Astrocyte (in vitro differentiated cells and primary cell): ENCODE measurements at regions not wholly inside any gene's neighbourhood (a gene's known extent, or its start where the extent isn't known, plus 50 kb on each side); places are given as distances from the start of the nearest gene placed in this dataset.

Experiments used
- DNase-seq: peaks from one replicate; pipeline ENCODE4 v3.0.0-alpha.2; 2010; ENCODE audit warnings: low read depth
- FAIRE-seq: peaks from 2 replicates; lab custom pipeline; 2011; peaks lifted over from hg19 to GRCh38; lab: Jason Lieb, UNC
- H2AFZ ChIP-seq: 2 replicates; pipeline ENCODE4 v1.6.0; 2012; ENCODE audit warnings: low read depth, low read length, inconsistent platforms
- H3K27ac ChIP-seq: 2 replicates; pipeline ENCODE4 v1.5.1; 2011; ENCODE audit warnings: low read depth, low read length, inconsistent platforms
- H3K27me3 ChIP-seq: 2 replicates; pipeline ENCODE4 v1.6.0; 2011; ENCODE audit warnings: low read length, inconsistent platforms; ENCODE audit not compliant: insufficient read depth
- H3K36me3 ChIP-seq: 2 replicates; pipeline ENCODE4 v1.5.1; 2011; ENCODE audit warnings: low read length, inconsistent platforms; ENCODE audit not compliant: insufficient read depth
- H3K4me1 ChIP-seq: 2 replicates; pipeline ENCODE4 v1.5.1; 2011; ENCODE audit warnings: low read length, inconsistent platforms; ENCODE audit not compliant: insufficient read depth
- H3K4me2 ChIP-seq: 2 replicates; pipeline ENCODE4 v1.6.0; 2012; ENCODE audit warnings: low read length, inconsistent platforms
- H3K4me3 ChIP-seq: 2 replicates; pipeline ENCODE4 v1.5.1; 2011; ENCODE audit warnings: low read depth, mild to moderate bottlenecking, low read length, inconsistent platforms; ENCODE audit not compliant: insufficient read depth
- H3K79me2 ChIP-seq: 2 replicates; pipeline ENCODE4 v1.6.0; 2012; ENCODE audit warnings: mild to moderate bottlenecking, low read length, inconsistent platforms; ENCODE audit not compliant: insufficient read depth
- H3K9ac ChIP-seq: 2 replicates; pipeline ENCODE4 v1.6.0; 2012; ENCODE audit warnings: mild to moderate bottlenecking, low read length, inconsistent platforms
- H3K9me3 ChIP-seq: 2 replicates; pipeline ENCODE4 v1.5.1; 2012; ENCODE audit warnings: low read depth, mild to moderate bottlenecking, low read length, inconsistent platforms; ENCODE audit not compliant: insufficient read depth
- H4K20me1 ChIP-seq: 2 replicates; pipeline ENCODE4 v1.6.0; 2012; ENCODE audit warnings: low read length, inconsistent platforms; ENCODE audit not compliant: insufficient read depth
- H3K27ac Mint-ChIP-seq: one replicate; pipeline ENCODE4 v1.8.0; 2021; ENCODE audit warnings: mild to moderate bottlenecking, mixed read lengths; ENCODE audit not compliant: unreplicated experiment
- H3K27me3 Mint-ChIP-seq: one replicate; pipeline ENCODE4 v1.8.0; 2021; ENCODE audit warnings: low read depth, mixed read lengths; ENCODE audit not compliant: unreplicated experiment
- H3K36me3 Mint-ChIP-seq: one replicate; pipeline ENCODE4 v1.8.0; 2021; ENCODE audit warnings: low read depth, mixed read lengths; ENCODE audit not compliant: unreplicated experiment
- H3K4me1 Mint-ChIP-seq: one replicate; pipeline ENCODE4 v1.8.0; 2021; ENCODE audit warnings: low read depth, mixed read lengths; ENCODE audit not compliant: unreplicated experiment
- H3K4me3 Mint-ChIP-seq: one replicate; pipeline ENCODE4 v1.8.0; 2021; ENCODE audit warnings: mild to moderate bottlenecking, moderate library complexity, mixed read lengths; ENCODE audit not compliant: unreplicated experiment
- H3K9me3 Mint-ChIP-seq: one replicate; pipeline ENCODE4 v1.8.0; 2021; ENCODE audit warnings: mild to moderate bottlenecking, mixed read lengths; ENCODE audit not compliant: unreplicated experiment
- CTCF ChIP-seq: IDR thresholded peaks from 2 replicates; pipeline ENCODE4 v1.5.1; 2011; ENCODE audit warnings: low read depth, mild to moderate bottlenecking, inconsistent platforms, low read length, moderate library complexity; ENCODE audit not compliant: insufficient read depth
- EZH2 ChIP-seq: IDR thresholded peaks from 2 replicates; pipeline ENCODE4 v1.6.1; 2012; ENCODE audit warnings: mild to moderate bottlenecking, low read length, inconsistent platforms; ENCODE audit not compliant: insufficient read depth

- Histone ChIP-seq H3K27me3 (no peaks in the 10 kb centered on the region), H3K4me3 (no peak overlapping the region), H3K27ac (no peak overlapping the region), H3K4me1 (peaks cover 3% of the 10 kb centered on the region), H3K9ac (no peak overlapping the region), H2AFZ (no peak overlapping the region), H4K20me1 (no peaks in the 10 kb centered on the region), H3K9me3 (no peaks in the 10 kb centered on the region), H3K4me2 (no peak overlapping the region), H3K79me2 (no peaks in the 10 kb centered on the region), H3K36me3 (no peaks in the 10 kb centered on the region)
- Mint-ChIP-seq H3K9me3 (peaks cover 3% of the 10 kb centered on the region), H3K27me3 (no peaks in the 10 kb centered on the region), H3K4me1 (peaks cover 9% of the 10 kb centered on the region), H3K4me3 (no peak overlapping the region), H3K27ac (no peak overlapping the region), H3K36me3 (no peaks in the 10 kb centered on the region)
- FAIRE-seq (no peak), DNase-seq (no peak)
- TF ChIP-seq CTCF: no peak
- TF ChIP-seq EZH2: no peak
These were observed 134.8 kb downstream of the DSEL start for GRCh38 chr18:67381608-67382150.

GRCh38 chr18:67380867-67381266, 135.7 kb downstream of the DSEL start:
- TF ChIP-seq CTCF: no peak
- TF ChIP-seq EZH2: no peak
- H2AFZ ChIP-seq: no peak overlapping the region
- no peak overlapping the region for H3K9ac ChIP-seq
- H3K27ac Mint-ChIP-seq: no peak overlapping the region
- no peak overlapping the region for H3K27ac ChIP-seq
- no peaks in the 10 kb centered on the region for H3K36me3 Mint-ChIP-seq
- H3K9me3 ChIP-seq: no peaks in the 10 kb centered on the region
- no peaks in the 10 kb centered on the region for H3K27me3 Mint-ChIP-seq
- H3K4me1 ChIP-seq: peaks cover 1% of the 10 kb centered on the region
- no peak overlapping the region for H3K4me3 ChIP-seq
- no peak overlapping the region for H3K4me3 Mint-ChIP-seq
- H3K9me3 Mint-ChIP-seq: peaks cover 3% of the 10 kb centered on the region
- peaks cover 4% of the 10 kb centered on the region for H3K4me1 Mint-ChIP-seq
- no peak for FAIRE-seq
- no peak for DNase-seq
- H3K36me3 ChIP-seq: no peaks in the 10 kb centered on the region
- H3K4me2 ChIP-seq: no peak overlapping the region
- no peaks in the 10 kb centered on the region for H4K20me1 ChIP-seq
- H3K79me2 ChIP-seq: no peaks in the 10 kb centered on the region
- H3K27me3 ChIP-seq: no peaks in the 10 kb centered on the region

GRCh38 chr18:67379981-67380380, 136.5 kb downstream of the DSEL start:
- Mint-ChIP-seq H3K9me3 (peaks cover 3% of the 10 kb centered on the region), H3K4me1 (no peaks in the 10 kb centered on the region), H3K27ac (no peak overlapping the region), H3K4me3 (no peak overlapping the region), H3K36me3 (no peaks in the 10 kb centered on the region), H3K27me3 (no peaks in the 10 kb centered on the region)
- no peak for FAIRE-seq
- Histone ChIP-seq H4K20me1 (no peaks in the 10 kb centered on the region), H2AFZ (no peak overlapping the region), H3K4me2 (no peak overlapping the region), H3K9ac (no peak overlapping the region), H3K4me3 (no peak overlapping the region), H3K27ac (no peak overlapping the region), H3K4me1 (no peaks in the 10 kb centered on the region), H3K36me3 (no peaks in the 10 kb centered on the region), H3K9me3 (no peaks in the 10 kb centered on the region), H3K27me3 (no peaks in the 10 kb centered on the region), H3K79me2 (no peaks in the 10 kb centered on the region)
- no peak for DNase-seq
- TF ChIP-seq CTCF: no peak
- no peak for TF ChIP-seq EZH2
